HG02642 (cell line): ENCODE measurements at regions not wholly inside any gene's neighbourhood (a gene's known extent, or its start where the extent isn't known, plus 50 kb on each side); places are given as distances from the start of the nearest gene placed in this dataset.

Experiments used
- ATAC-seq: cut with Tn5 transposase; IDR thresholded peaks from one replicate; pipeline ENCODE4 v1.9.1; 2021; ENCODE audit warnings: mild to moderate bottlenecking; ENCODE audit not compliant: unreplicated experiment, poor library complexity

DNA sequence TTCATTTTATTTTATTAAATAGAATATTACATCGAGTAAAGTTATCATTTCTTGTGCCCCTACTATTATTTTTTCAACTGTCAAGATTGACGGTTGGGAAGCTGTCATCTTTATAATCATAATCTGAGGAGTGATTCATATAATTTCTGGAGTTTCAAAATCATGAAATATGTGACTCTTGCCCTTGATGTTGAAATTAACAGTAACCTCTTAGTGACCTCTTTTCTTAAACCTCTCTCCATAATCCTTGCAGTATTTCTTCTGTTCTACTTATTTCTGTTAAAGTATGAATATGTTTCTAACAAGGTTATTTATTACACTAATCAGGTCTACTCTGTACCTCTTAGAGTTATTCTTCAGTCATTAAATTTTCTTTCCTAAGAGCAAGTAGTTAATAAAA is 663.8 kb downstream of the LIG4 start:
- no peak for ATAC-seq

GRCh38 chr13:107548338-107548737 is 667.0 kb downstream of the LIG4 start:
- no peak for ATAC-seq

DNA sequence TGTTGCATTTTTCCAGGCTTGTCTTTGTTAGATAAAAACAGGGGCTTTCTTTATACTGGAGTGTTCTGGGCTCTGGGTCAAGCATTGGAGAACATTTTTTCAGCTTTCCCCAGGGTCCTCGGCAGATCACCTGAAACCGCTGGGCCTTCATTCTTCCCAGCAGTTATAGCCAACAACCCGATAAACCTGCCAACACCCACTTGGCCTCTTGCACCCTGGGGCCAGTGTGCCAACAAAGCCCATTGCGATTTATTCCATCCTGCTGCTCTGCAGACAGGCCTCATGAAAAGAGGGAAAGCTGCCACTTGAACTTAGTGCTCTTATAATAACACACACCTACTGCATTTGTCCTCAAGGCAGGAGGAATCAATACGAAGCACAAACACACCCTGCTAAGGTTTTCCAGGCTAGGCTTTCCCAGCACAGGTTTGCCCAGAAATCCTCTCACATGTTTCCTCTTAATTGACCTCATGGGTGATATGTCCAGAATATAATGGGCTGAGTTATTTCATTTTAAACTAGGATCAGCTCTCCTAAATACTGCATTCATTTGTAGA is 669.3 kb downstream of the LIG4 start:
- ATAC-seq: no peak

GRCh38 chr13:107534548-107534947 is 680.8 kb downstream of the LIG4 start:
- ATAC-seq: no peak

DNA sequence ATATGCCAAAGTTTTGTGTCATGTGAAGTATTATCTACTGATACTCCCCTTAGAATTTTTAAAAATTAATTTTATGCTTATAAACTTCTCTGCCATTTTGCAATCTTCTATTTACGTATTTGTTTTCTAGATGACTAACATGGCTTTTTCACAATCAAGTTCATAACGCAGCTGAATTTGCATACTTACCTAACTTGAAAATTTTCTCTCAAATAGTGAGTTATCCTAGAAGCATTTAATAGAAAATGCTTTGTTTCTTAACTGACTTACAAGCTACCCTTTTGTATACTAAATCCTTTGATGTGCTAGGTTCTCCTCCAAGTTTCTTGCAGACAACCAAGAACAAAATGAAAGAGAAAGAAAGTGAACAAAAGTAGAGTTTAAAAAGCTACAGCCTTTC is 683.5 kb downstream of the LIG4 start:
- no peak for ATAC-seq

- ATAC-seq: no peak
Observed at GRCh38 chr13:107531180-107531579, 684.2 kb downstream of the LIG4 start.

DNA sequence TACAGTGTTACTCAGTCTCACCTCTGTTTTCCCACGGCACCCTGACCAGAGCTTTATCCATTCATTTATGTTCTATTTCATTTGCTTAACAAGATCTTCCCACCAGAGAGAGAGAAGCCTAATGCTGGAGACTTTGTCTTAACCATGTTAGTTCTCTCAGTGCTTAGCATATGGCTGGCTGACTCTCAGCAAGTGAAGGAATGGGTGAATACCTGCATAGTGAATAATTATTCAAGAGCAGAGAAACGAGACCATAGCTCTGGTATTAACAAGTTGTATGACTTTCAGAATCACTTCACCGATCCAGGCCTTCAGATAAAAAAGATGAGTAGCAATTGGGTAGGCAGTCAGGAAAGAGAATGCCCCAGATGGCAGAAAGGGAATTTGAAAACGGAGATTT is 686.3 kb downstream of the LIG4 start:
- no peak for ATAC-seq

DNA sequence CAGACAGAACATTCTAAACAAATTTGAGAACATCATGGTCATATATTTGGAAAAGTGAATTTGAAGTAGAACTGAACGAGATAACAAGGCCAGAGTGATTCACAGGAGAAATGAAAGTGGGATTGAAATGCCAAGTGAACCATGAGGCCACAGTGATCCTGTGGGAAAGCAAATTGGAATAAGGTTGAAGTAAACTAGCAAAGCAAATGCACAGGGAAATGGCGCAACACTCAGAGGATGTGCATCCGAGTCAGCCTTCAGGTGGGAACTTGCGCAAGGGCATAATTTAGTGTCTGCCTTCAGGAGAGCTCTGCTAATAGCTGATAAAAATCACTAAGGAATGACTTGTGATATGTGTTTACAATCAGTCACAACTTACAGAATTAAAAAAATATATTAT is 696.6 kb downstream of the LIG4 start:
- ATAC-seq: no peak

- no peak for ATAC-seq
Observed at GRCh38 chr13:107518292-107518691, 697.0 kb downstream of the LIG4 start.

GRCh38 chr13:107516517-107516916 is 698.8 kb downstream of the LIG4 start:
- no peak for ATAC-seq

DNA sequence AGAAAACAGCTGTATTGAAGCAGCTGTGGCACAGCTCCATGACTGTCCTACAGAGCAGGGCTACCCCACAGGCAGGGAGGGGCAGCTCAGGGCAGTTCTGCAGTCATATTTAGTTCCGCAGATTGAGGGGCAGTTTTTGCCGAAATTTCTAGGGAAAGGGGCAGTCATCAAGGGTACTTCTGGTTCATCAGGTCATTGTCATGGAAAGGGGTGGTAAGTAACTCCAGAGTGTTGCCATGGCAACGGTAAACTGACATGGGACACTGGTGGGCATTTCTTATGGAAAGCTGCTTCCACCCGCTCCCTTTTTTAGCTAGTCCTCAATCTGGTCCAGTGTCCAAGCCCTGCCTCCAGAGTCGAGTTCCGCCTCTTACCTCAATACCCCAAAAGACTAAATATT is 702.8 kb downstream of the LIG4 start:
- ATAC-seq: no peak

- no peak for ATAC-seq
Observed at GRCh38 chr13:107497661-107498060, 717.7 kb downstream of the LIG4 start.

- ATAC-seq: no peak
Observed at GRCh38 chr13:107493266-107493665, 722.1 kb downstream of the LIG4 start.

DNA sequence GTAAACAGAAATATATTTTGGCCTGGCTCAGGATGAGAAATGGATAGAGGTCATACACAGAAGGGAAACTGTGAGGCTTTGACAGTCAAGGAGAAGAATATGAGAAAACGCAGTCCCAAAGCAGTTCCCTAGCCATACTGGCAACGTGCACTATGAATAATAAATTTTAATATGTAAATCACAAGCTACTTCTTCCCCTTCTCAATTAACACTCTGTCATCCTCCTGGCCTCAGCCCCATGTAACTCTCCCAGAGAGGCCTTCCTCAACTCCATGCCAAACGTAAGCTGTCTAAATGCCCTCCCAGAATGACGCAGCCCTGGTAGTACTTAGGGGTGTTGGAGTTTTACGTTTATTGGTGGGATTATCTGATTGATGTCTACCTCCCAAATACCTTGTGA is 732.6 kb downstream of the LIG4 start:
- no peak for ATAC-seq

- ATAC-seq: no peak
Observed at GRCh38 chr13:107480130-107480529, 735.2 kb downstream of the LIG4 start.

- no peak for ATAC-seq
Observed at GRCh38 chr13:107477772-107478379, 737.5 kb downstream of the LIG4 start.

DNA sequence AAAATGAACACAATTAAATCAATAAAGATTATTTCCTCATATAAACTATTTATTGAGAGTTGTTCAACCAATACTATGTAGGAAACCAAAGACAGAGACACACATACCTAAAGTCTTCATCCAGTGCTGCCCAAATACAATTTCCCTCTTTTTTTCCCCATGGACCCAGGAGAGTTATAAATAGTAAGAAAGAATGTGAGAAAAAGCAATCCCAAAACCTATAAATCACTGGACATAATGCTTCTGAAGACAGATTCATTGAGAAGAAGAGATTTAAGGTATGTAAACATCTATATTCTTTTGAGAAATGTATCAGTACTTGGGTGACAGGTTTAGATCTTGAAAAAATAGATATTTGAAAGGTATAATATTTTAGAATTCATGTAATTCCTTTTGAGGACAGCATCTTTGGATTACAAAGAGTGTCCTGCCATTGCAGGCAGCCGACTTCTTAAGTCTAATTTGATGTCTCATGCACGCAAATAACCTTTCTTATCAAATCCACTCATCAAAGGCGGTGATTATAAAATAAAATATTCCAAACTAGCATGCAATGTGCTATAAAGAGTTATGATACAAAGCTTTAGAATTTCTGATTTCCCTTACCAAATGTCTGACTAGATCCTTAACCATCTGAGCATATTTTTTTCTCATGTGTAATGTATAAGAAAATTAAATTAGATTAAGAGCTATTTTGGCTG is 739.4 kb downstream of the LIG4 start:
- ATAC-seq: no peak

GRCh38 chr13:107473253-107473652 is 742.1 kb downstream of the LIG4 start:
- ATAC-seq: no peak

DNA sequence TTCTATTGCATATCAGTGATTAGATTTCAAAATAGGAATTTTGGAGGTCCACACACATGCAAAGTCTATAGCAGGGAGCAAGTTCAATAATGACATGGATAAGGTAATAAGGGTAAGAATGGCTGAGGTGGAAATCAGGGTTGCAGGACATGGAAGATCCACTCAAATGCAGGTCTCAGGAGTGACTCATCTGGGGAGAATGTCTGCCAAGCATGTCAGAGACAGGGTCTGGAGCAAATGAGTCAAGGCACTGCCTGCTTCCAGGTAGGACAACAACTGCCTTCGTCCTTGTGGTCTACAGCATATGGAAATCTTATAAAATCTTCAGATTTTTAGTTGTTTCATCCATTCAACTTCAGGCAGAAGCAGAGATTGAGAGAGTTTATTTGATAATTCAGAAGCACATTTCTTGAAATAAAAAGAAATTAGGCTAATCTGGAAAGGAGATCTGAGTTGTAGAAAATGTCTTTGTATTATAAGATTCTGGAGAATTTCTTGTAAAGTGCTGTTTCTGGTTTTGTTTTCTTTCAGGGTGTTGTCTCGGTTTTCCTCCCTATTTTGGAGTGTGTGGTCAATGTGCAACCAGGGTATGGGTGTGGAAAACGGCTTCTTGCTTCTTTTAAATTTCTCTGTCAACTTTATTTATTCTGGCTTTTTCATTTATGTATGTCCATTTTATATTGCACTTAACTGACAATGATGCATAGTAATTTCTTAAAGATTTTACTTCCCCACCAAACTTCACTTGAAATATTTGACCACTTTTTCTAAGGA is 748.8 kb downstream of the LIG4 start:
- ATAC-seq: no peak

DNA sequence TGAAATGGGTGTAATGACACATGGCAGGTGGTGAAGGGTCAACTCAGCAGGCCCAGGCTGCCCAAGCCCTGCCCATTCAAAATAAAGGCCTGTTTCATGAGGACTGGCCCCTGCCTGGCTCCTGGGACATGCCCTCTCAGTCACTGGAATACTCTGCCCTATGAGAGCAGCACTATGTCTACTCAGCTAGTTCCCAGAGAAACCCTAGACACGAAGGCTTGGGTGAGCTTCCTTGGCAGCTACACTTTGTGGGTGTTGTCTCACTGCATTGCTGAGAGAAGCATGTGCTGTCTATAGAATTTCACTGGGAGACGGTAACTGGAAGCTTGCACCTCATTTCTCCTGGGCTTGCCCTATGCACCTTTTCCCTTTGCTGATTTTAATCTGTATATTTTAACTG is 752.8 kb downstream of the LIG4 start:
- ATAC-seq: no peak

DNA sequence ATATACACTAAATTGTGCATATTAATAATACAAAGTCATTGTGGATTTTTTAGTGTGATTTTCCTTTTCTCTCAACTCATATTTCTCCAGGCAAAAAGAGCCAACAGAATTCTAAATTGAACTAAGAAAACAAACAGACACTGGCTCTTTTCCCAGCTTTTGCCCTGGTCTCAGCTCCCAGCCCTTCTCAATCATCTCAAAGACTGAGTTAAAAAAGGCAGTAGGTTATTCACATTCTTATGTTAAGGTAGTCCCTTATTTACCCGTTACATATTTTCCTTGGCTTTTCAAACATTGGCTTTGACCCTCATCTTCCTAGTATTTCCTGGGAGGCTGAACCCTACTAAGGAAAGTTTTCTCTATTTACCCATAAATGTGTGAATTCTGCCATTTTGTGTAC is 753.6 kb downstream of the LIG4 start:
- ATAC-seq: no peak
